K562 (cell line): ENCODE measurements at regions not wholly inside any gene's neighbourhood (a gene's known extent, or its start where the extent isn't known, plus 50 kb on each side); places are given as distances from the start of the nearest gene placed in this dataset.

Source experiments
- ARNT ChIP-seq, 2 experiments: fragments of 450-650 bp; IDR thresholded peaks; 2 replicates each; pipeline ENCODE4 v1.6.1; 2016; ENCODE audit warnings: mild to moderate bottlenecking in 1 of 2
- BHLHE40 ChIP-seq: IDR thresholded peaks from 2 replicates; pipeline ENCODE4 v1.6.1; 2011; ENCODE audit warnings: low read length, improper control_type of control experiment
- CBFA2T2 ChIP-seq: fragments of 450-650 bp; conservative IDR thresholded peaks from 2 replicates; pipeline ENCODE4 v1.6.1; 2017; ENCODE audit warnings: mild to moderate bottlenecking
- CBX2 ChIP-seq: fragments of 200-600 bp; sonication (generic); IDR thresholded peaks from one replicate; pipeline ENCODE4 v1.6.1; 2012; ENCODE audit warnings: mild to moderate bottlenecking, low read length, inconsistent platforms; ENCODE audit not compliant: insufficient read depth, poor library complexity, severe bottlenecking
- CXXC5 ChIP-seq: fragments of 250-450 bp; sonication (Bioruptor Pico); IDR thresholded peaks from 2 replicates; pipeline ENCODE4 v1.8.0; 2022; ENCODE audit warnings: inconsistent platforms, mild to moderate bottlenecking, moderate library complexity
- E2F3 ChIP-seq: fragments of 250-450 bp; sonication (Bioruptor Pico); IDR thresholded peaks from 2 replicates; pipeline ENCODE4 v1.4.0; 2020; ENCODE audit warnings: mild to moderate bottlenecking
- EGR1 ChIP-seq: fragments of 450-650 bp; conservative IDR thresholded peaks from 2 replicates; pipeline ENCODE4 v1.6.1; 2017; ENCODE audit warnings: mild to moderate bottlenecking
- HDGF ChIP-seq: fragments of 450-650 bp; IDR thresholded peaks from 2 replicates; pipeline ENCODE4 v1.6.1; 2016
- KLF10 ChIP-seq: fragments of 250-450 bp; sonication (Bioruptor Pico); IDR thresholded peaks from 2 replicates; pipeline ENCODE4 v1.6.1; 2021; ENCODE audit warnings: matching md5 sums
- MBD1 ChIP-seq: fragments of 250-450 bp; sonication (Bioruptor Pico); IDR thresholded peaks from 2 replicates; pipeline ENCODE4 v1.8.0; 2022; ENCODE audit warnings: inconsistent platforms
- PHF20 ChIP-seq: fragments of 450-650 bp; IDR thresholded peaks from 2 replicates; pipeline ENCODE4 v1.6.1; 2018; ENCODE audit not compliant: partially characterized antibody
- SMAD4 ChIP-seq: fragments of 250-450 bp; sonication (Bioruptor Pico); conservative IDR thresholded peaks from 2 replicates; pipeline ENCODE4 v1.8.0; 2021; ENCODE audit warnings: inconsistent platforms, mild to moderate bottlenecking, moderate library complexity
- SMARCE1 ChIP-seq: fragments of 450-650 bp; IDR thresholded peaks from 2 replicates; pipeline ENCODE4 v1.7.1; 2016; ENCODE audit warnings: mild to moderate bottlenecking
- SRSF3 ChIP-seq: fragments of 200-400 bp; formaldehyde crosslinking; IDR thresholded peaks from 2 replicates; pipeline ENCODE4 v1.6.1; 2016; ENCODE audit warnings: mild to moderate bottlenecking, low read length, moderate library complexity; ENCODE audit not compliant: insufficient read depth
- TBL1XR1 ChIP-seq, 2 experiments: IDR thresholded peaks; 2 replicates each; pipeline ENCODE4 v1.6.1; 2012; ENCODE audit warnings: improper control_type of control experiment in 2 of 2, low read length in 2 of 2, mild to moderate bottlenecking in 1 of 2
- TCF15 ChIP-seq: fragments of 250-450 bp; sonication (Bioruptor Pico); IDR thresholded peaks from 2 replicates; pipeline ENCODE4 v1.8.0; 2022; ENCODE audit warnings: moderate library complexity, mild to moderate bottlenecking, inconsistent platforms
- ZBTB7A ChIP-seq: IDR thresholded peaks from 2 replicates; pipeline ENCODE4 v1.6.1; 2011; ENCODE audit warnings: low read depth, mild to moderate bottlenecking, low read length, moderate library complexity, borderline replicate concordance; ENCODE audit not compliant: control insufficient read depth
- ZNF766 ChIP-seq: fragments of 200-800 bp; sonication (Bioruptor generic); conservative IDR thresholded peaks from 2 replicates; pipeline ENCODE4 v1.6.1; 2016; ENCODE audit warnings: missing genetic modification characterization, missing compliant biosample characterization
- ZNF830 ChIP-seq: fragments of 250-450 bp; sonication (Bioruptor Pico); IDR thresholded peaks from 2 replicates; pipeline ENCODE4 v1.5.0; 2021; ENCODE audit warnings: mild to moderate bottlenecking
- TF ChIP-seq, protein P1 (sequence below): fragments of 250-450 bp; sonication (Bioruptor Pico); IDR thresholded peaks from 2 replicates; pipeline ENCODE4 v1.4.0; 2020; ENCODE audit warnings: mild to moderate bottlenecking, moderate library complexity, borderline replicate concordance
- TF ChIP-seq, protein P2 (sequence below): sonication (generic); formaldehyde crosslinking; IDR thresholded peaks from 2 replicates; pipeline ENCODE4 v1.8.1; 2022; ENCODE audit warnings: missing genetic modification reagents

GRCh38 chr14:49970474-49971147 lies 77.7 kb downstream of the ARF6 start (continued):
- TF ChIP-seq, protein P1, sequence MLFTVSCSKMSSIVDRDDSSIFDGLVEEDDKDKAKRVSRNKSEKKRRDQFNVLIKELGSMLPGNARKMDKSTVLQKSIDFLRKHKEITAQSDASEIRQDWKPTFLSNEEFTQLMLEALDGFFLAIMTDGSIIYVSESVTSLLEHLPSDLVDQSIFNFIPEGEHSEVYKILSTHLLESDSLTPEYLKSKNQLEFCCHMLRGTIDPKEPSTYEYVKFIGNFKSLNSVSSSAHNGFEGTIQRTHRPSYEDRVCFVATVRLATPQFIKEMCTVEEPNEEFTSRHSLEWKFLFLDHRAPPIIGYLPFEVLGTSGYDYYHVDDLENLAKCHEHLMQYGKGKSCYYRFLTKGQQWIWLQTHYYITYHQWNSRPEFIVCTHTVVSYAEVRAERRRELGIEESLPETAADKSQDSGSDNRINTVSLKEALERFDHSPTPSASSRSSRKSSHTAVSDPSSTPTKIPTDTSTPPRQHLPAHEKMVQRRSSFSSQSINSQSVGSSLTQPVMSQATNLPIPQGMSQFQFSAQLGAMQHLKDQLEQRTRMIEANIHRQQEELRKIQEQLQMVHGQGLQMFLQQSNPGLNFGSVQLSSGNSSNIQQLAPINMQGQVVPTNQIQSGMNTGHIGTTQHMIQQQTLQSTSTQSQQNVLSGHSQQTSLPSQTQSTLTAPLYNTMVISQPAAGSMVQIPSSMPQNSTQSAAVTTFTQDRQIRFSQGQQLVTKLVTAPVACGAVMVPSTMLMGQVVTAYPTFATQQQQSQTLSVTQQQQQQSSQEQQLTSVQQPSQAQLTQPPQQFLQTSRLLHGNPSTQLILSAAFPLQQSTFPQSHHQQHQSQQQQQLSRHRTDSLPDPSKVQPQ (CRISPR knock-in tag) = no peak
- TF ChIP-seq MBD1 (no peak), SMAD4 (CRISPR knock-in tag) (peak; percentile 91), HDGF (no peak), ZNF830 (CRISPR knock-in tag) (no peak), ZBTB7A (no peak), CBFA2T2 (peak; percentile 84), CXXC5 (CRISPR knock-in tag) (peak; percentile 69), SRSF3 (no peak), SMARCE1 (peak; percentile 75), BHLHE40 (peak; percentile 24; the same call in 1 of the 2 replicates), E2F3 (CRISPR knock-in tag) (no peak), ZNF766 (CRISPR knock-in tag) (peak; percentile 78), CBX2 (no peak), TBL1XR1 (IDR thresholded peaks at IDR 0.05; ENCODE audit: low read length in 2 of 2) (peak in 1 of 2 experiments; percentile 72; a peak in 2 of 4 replicates), KLF10 (CRISPR knock-in tag) (no peak), TCF15 (CRISPR knock-in tag) (no peak), ARNT (IDR thresholded peaks at IDR 0.05) (peak in 1 of 2 experiments; percentile 82; a peak in 2 of 4 replicates), EGR1 (peak; percentile 37; the same call in 1 of the 2 replicates), PHF20 (no peak)
- TF ChIP-seq, protein P2, sequence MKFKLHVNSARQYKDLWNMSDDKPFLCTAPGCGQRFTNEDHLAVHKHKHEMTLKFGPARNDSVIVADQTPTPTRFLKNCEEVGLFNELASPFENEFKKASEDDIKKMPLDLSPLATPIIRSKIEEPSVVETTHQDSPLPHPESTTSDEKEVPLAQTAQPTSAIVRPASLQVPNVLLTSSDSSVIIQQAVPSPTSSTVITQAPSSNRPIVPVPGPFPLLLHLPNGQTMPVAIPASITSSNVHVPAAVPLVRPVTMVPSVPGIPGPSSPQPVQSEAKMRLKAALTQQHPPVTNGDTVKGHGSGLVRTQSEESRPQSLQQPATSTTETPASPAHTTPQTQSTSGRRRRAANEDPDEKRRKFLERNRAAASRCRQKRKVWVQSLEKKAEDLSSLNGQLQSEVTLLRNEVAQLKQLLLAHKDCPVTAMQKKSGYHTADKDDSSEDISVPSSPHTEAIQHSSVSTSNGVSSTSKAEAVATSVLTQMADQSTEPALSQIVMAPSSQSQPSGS = no peak
